ENCODE measurements at regions not wholly inside any gene's neighbourhood (a gene's known extent, or its start where the extent isn't known, plus 50 kb on each side); places are given as distances from the start of the nearest gene placed in this dataset.
"Not testable (repeated sequence)": the region's sequence is repeated elsewhere in the genome, so short reads cannot be mapped to it uniquely, and the experiment has no call there.

- ATAC-seq = no peak
- TF ChIP-seq ZNF8 (CRISPR knock-in tag; IDR thresholded peaks at IDR 0.05) = no peak
- TF ChIP-seq TOX (CRISPR knock-in tag; IDR thresholded peaks at IDR 0.05; ENCODE audit: borderline replicate concordance) = no peak
- TF ChIP-seq ARNTL (CRISPR knock-in tag; IDR thresholded peaks at IDR 0.05; ENCODE audit: borderline replicate concordance, low read depth) = no peak
- no peak for TF ChIP-seq ZC3H10 (CRISPR knock-in tag; IDR thresholded peaks at IDR 0.05)
- TF ChIP-seq, protein P1, sequence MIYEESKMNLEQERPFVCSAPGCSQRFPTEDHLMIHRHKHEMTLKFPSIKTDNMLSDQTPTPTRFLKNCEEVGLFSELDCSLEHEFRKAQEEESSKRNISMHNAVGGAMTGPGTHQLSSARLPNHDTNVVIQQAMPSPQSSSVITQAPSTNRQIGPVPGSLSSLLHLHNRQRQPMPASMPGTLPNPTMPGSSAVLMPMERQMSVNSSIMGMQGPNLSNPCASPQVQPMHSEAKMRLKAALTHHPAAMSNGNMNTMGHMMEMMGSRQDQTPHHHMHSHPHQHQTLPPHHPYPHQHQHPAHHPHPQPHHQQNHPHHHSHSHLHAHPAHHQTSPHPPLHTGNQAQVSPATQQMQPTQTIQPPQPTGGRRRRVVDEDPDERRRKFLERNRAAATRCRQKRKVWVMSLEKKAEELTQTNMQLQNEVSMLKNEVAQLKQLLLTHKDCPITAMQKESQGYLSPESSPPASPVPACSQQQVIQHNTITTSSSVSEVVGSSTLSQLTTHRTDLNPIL (CRISPR knock-in tag; IDR thresholded peaks at IDR 0.05; ENCODE audit: low read depth) = no peak
- no peak for TF ChIP-seq ZFP3 (CRISPR knock-in tag; IDR thresholded peaks at IDR 0.05)
- TF ChIP-seq BACH2 (CRISPR knock-in tag; IDR thresholded peaks at IDR 0.05; ENCODE audit: borderline replicate concordance) = no peak
- no peak for TF ChIP-seq ZNF70 (CRISPR knock-in tag; IDR thresholded peaks at IDR 0.05)
- TF ChIP-seq ZFP30 (CRISPR knock-in tag; IDR thresholded peaks at IDR 0.05) = no peak
Observed at GRCh38 chr5:163580516-163580915, 75.1 kb downstream of the MAT2B start.

DNA sequence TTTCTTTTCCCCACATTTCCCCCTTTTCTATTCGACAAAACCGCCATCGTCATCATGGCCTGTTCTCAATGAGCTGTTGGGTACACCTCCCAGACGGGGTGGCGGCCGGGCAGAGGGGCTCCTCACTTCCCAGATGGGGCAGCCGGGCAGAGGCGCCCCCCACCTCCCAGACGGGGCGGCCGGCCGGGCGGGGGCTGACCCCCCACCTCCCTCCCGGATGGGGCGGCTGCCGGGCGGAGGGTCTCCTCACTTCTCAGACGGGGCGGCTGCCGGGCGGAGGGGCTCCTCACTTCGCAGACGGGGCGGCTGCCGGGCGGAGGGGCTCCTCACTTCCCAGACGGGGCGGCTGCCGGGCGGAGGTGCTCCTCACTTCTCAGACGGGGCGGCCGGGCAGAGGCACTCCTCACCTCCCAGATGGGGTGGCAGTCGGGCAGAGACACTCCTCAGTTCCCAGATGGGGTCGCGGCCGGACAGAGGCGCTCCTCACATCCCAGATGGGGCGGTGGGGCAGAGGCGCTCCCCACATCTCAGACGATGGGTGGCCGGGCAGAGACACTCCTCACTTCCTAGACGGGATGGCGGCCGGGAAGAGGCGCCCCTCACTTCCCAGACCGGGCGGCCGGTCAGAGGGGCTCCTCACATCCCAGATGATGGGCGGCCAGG lies 78.2 kb downstream of the MAT2B start:
- not testable (repeated sequence) for ATAC-seq

DNA sequence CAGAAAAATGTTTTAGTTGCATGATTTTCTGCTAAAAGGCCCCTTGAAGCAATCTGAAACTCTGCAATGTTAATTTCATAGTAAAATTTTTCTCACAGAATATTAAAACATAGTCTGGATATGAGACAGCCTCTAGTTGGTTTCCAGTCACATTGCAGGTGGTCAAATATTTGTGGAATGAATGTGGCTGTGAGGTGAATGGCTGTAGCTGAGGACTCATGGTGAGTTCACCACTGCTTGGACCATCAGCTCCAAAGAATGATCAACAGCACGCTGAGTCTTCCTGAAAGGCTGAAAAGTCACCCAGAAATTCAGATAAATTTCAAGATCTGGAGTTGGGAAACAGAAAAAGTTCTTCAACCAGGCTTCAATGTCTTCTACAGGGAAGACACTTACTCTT lies 79.8 kb downstream of the MAT2B start:
- TF ChIP-seq, protein P2, sequence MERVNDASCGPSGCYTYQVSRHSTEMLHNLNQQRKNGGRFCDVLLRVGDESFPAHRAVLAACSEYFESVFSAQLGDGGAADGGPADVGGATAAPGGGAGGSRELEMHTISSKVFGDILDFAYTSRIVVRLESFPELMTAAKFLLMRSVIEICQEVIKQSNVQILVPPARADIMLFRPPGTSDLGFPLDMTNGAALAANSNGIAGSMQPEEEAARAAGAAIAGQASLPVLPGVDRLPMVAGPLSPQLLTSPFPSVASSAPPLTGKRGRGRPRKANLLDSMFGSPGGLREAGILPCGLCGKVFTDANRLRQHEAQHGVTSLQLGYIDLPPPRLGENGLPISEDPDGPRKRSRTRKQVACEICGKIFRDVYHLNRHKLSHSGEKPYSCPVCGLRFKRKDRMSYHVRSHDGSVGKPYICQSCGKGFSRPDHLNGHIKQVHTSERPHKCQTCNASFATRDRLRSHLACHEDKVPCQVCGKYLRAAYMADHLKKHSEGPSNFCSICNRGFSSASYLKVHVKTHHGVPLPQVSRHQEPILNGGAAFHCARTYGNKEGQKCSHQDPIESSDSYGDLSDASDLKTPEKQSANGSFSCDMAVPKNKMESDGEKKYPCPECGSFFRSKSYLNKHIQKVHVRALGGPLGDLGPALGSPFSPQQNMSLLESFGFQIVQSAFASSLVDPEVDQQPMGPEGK (CRISPR knock-in tag; IDR thresholded peaks at IDR 0.05; ENCODE audit: borderline replicate concordance) = no peak
- TF ChIP-seq RARB (CRISPR knock-in tag; IDR thresholded peaks at IDR 0.05) (no peak), CSDC2 (CRISPR knock-in tag; IDR thresholded peaks at IDR 0.05) (no peak), TSHZ2 (CRISPR knock-in tag; IDR thresholded peaks at IDR 0.05) (no peak), TOX (CRISPR knock-in tag; IDR thresholded peaks at IDR 0.05; ENCODE audit: borderline replicate concordance) (no peak), ZC3H10 (CRISPR knock-in tag; IDR thresholded peaks at IDR 0.05) (no peak), POU6F1 (CRISPR knock-in tag; IDR thresholded peaks at IDR 0.05; ENCODE audit: borderline replicate concordance, low read depth) (no peak), ESRRG (CRISPR knock-in tag; IDR thresholded peaks at IDR 0.05) (no peak), TCF4 (CRISPR knock-in tag; IDR thresholded peaks at IDR 0.05; ENCODE audit: borderline replicate concordance) (no peak), ZNF8 (CRISPR knock-in tag; IDR thresholded peaks at IDR 0.05) (no peak), SNAI2 (CRISPR knock-in tag; IDR thresholded peaks at IDR 0.05) (no peak), GLIS3 (CRISPR knock-in tag; IDR thresholded peaks at IDR 0.05) (no peak), ZNF70 (CRISPR knock-in tag; IDR thresholded peaks at IDR 0.05) (no peak), CSRNP3 (CRISPR knock-in tag; IDR thresholded peaks at IDR 0.05) (no peak), ZFP3 (CRISPR knock-in tag; IDR thresholded peaks at IDR 0.05) (no peak), ISL1 (CRISPR knock-in tag; IDR thresholded peaks at IDR 0.05) (no peak)
- TF ChIP-seq, protein P1 (CRISPR knock-in tag; IDR thresholded peaks at IDR 0.05; ENCODE audit: low read depth) = no peak
- no peak for ATAC-seq

Measured in SK-N-SH treated with all-trans-retinoic acid at 6 μM for 48 hours (cell line).